SK-N-MC (cell line): ENCODE measurements at regions not wholly inside any gene's neighbourhood (a gene's known extent, or its start where the extent isn't known, plus 50 kb on each side); places are given as distances from the start of the nearest gene placed in this dataset.

Experiments used
- DNase-seq: peaks from one replicate; pipeline ENCODE4 v3.0.0-alpha.2; 2011; ENCODE audit warnings: low read depth, low spot score
- H3K27ac ChIP-seq: fragments of 200-600 bp; sonication (generic); 2 replicates; pipeline ENCODE4 v1.5.1; 2016; ENCODE audit warnings: mixed run types
- H3K36me3 ChIP-seq: fragments of 200-600 bp; sonication (generic); 2 replicates; pipeline ENCODE4 v1.6.1; 2017; ENCODE audit warnings: antibody characterized with exemption, low read length, mixed read lengths; ENCODE audit not compliant: insufficient read depth
- H3K4me3 ChIP-seq: fragments of 200-600 bp; sonication (generic); 2 replicates; pipeline ENCODE4 v1.5.1; 2016
- H3K9ac ChIP-seq: fragments of 200-600 bp; sonication (generic); 2 replicates; pipeline ENCODE4 v1.8.0; 2017; ENCODE audit warnings: mixed run types, mixed read lengths; ENCODE audit not compliant: insufficient read length
- H3K9me3 ChIP-seq: fragments of 200-600 bp; sonication (generic); 2 replicates; pipeline ENCODE4 v1.6.1; 2017; ENCODE audit warnings: low read depth, mild to moderate bottlenecking, antibody characterized with exemption, low read length, moderate library complexity, mixed read lengths
- EZH2 ChIP-seq: fragments of 200-600 bp; sonication (generic); IDR thresholded peaks from one replicate; pipeline ENCODE4 v1.6.1; 2017; ENCODE audit warnings: antibody characterized with exemption
- FOXP2 ChIP-seq: optimal IDR thresholded peaks from 2 replicates; pipeline ENCODE3; 2011; ENCODE audit warnings: mild to moderate bottlenecking, moderate library complexity; ENCODE audit not compliant: insufficient read depth; ENCODE audit errors: extremely low read length, control extremely low read depth
- POLR2AphosphoS5 ChIP-seq: IDR thresholded peaks from 2 replicates; pipeline ENCODE4 v1.6.1; 2012; ENCODE audit warnings: mild to moderate bottlenecking, low read depth, low read length, borderline replicate concordance

DNA sequence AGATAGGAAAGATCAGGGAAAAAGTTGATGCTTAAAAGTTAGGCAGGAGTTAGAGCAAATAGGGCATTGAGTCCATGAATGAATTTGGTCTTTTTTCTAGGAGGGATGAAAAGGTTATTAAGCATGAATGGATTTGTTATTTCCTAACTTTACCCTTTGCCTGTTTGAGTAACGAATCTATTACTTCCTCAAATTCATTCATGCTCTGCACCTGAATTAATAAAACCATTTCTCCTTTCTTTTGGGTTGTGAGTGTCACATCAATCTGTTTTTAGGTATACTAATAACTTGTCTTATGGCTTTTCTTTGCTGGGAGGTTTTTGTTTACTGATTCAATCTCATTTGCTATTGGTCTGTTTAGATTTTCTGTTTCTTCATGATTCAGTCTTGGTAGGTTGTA is 1217.7 kb upstream of the CELF2 start:
- Histone ChIP-seq H3K27ac (no peak overlapping the region), H3K9ac (no peak overlapping the region), H3K36me3 (no peaks in the 10 kb centered on the region), H3K4me3 (no peak overlapping the region), H3K9me3 (no peaks in the 10 kb centered on the region)
- DNase-seq: no peak
- TF ChIP-seq EZH2 (no peak), FOXP2 (no peak), POLR2AphosphoS5 (no peak)

DNA sequence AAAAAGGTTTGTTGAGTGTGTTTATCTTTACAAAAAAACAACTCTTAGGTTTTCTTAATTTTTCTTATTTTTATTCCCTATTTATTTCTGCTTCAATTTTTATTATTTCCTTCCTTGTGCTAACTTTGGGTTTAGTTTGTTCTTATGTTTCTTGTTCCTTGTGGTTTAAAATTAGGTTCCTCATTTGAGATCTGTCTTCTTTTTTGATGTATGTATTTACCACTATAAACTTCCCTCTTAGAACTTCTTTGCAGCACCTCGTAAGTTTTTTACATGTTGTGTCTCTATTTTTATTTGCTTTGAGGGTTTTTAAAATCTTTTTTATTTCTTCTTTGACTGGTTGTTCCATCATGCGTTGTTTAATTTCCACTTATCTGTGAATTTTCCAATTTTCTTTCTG is 1217.1 kb upstream of the CELF2 start:
- DNase-seq: no peak
- TF ChIP-seq POLR2AphosphoS5 (no peak), FOXP2 (no peak), EZH2 (no peak)
- Histone ChIP-seq H3K9ac (no peak overlapping the region), H3K4me3 (no peak overlapping the region), H3K9me3 (no peaks in the 10 kb centered on the region), H3K36me3 (no peaks in the 10 kb centered on the region), H3K27ac (no peak overlapping the region)

DNA sequence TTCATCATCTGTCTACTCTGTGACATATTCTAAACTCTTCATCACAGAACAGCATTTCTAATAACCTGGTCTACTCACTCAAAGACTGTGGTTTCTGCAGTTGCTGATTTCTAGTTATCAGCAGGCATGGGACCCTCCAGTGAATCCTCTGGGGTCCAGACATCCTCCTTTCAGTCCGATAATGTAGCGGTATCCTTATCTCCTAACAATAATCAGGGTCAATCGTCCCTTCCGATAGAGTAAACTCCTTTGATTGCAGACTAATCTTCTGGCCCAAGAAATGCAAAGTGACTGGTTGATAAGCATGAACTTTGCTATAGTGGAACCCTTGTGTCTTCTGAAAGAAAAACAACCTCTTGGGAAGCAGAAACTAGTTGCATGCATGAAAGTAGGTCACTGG is 1209.8 kb upstream of the CELF2 start:
- Histone ChIP-seq H3K9ac (no peak overlapping the region), H3K9me3 (no peaks in the 10 kb centered on the region), H3K27ac (no peak overlapping the region), H3K4me3 (no peak overlapping the region), H3K36me3 (no peaks in the 10 kb centered on the region)
- DNase-seq: no peak
- TF ChIP-seq FOXP2 (no peak), POLR2AphosphoS5 (no peak), EZH2 (no peak)

DNA sequence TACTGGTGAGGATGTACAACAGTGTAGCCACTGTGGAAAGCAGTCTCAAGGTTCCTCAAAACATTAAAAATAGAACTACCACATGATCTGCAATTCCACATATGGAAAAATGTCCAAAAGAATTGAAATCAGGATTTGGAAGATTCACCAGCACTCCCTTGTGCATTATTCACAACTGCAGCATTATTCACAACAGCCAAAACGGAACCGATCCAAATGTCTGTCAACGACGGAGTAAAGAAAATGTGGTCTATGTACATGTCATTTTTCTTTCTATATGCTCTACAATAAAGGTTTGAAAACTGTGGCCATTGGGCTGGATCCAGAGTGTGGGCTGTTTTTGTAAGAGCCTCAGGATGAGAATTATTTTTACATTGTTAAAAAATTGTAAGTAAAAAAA is 1206.1 kb upstream of the CELF2 start:
- TF ChIP-seq EZH2 (no peak), POLR2AphosphoS5 (no peak), FOXP2 (no peak)
- Histone ChIP-seq H3K27ac (no peak overlapping the region), H3K9me3 (no peaks in the 10 kb centered on the region), H3K4me3 (no peak overlapping the region), H3K36me3 (no peaks in the 10 kb centered on the region), H3K9ac (no peak overlapping the region)
- DNase-seq: no peak

DNA sequence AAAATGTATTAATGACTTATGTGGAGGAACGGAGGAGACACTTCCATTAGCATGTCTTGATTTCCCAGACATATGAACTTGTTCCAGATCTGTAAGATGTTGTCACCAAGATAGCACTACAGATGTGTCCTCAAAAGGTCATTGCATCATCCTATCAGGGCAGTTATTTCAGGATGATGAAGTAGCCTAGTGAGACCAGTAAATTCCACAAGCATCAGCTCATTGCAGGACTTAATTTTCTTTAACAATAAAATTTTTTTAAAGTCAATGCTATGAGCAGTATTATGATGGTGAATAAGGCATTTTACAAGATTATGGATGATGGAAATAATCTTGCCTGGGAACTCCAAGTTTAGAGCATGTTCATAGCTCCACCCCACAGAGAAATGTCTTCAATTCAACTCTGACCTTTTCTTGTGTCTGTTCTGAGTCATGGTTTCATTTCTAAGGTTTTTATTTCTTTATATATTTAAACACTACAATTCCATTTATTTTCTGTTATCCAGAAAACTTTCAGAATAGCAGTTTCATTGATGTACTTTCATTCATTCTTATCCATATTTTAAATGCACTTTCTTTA is 1203.3 kb upstream of the CELF2 start:
- no peaks in the 10 kb centered on the region for H3K9me3 ChIP-seq
- H3K36me3 ChIP-seq: no peaks in the 10 kb centered on the region
- no peak for DNase-seq
- H3K4me3 ChIP-seq: no peak overlapping the region
- H3K9ac ChIP-seq: no peak overlapping the region
- TF ChIP-seq POLR2AphosphoS5 (no peak), FOXP2 (no peak), EZH2 (no peak)
- H3K27ac ChIP-seq: no peak overlapping the region

DNA sequence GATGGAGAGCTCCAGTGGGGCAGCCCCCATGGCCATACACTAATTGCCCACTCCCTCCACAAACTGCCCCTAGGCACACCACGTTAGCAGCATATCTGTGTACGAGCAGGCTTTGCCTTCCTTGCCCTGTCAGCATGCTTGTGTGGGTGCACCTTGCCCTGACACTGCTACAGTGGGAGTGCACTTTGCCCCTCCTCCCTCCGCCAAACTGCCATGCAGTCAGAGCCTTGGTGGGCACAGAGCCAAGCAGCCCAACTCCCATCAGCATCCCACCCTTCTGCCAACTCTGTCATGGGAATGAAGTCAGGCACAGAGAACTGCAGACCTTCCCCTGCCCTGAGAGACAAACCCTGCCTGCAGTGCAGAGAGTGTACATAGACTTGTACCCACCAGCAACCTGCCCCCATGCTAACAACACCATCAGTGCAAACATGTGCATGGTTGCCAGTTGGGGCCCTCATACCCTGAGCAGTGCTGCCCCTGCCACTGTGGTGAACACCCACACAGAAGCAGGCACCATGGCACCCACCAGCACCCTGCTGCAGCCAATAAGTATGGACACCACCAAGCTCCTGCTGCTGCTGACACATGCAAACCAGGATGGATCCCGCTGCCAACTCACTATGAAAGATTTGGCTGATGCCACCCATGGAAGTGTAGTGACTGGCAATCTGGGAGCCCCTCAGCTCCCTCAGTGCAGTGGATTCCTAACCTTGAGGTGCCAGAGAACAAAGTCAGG is 1197.7 kb upstream of the CELF2 start:
- DNase-seq: no peak
- no peak overlapping the region for H3K4me3 ChIP-seq
- no peak for TF ChIP-seq FOXP2
- TF ChIP-seq EZH2: no peak

DNA sequence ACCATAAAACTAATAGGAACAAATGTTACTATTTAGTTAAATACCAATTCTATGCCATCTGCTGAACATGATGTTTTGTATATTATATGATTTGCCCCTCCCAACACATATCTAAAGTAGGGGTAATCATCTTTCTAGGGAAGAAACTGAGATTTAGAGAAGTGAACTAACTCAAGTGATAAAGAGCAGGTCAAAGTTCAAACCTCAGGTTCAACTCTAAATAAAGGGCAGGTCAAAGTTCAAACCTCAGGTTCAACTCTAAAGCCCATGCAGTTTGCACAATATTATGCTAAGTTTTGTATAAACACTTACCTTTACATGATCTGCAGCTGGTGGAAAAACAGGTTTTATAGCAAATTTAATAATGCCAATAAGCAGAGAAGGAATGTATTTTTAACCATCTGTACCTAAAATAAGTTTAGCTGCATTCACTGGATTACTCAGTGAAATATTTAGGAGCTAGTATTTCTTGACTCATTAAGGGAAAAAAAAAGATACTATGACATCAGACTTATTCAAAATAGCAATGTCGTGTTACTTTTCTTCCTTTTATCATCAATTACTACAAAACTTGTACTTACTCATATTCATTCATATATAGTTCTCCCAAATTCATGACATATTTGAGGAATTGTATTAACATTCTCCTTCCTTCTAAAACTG is 1194.3 kb upstream of the CELF2 start:
- Histone ChIP-seq H3K4me3 (no peak overlapping the region), H3K9me3 (no peaks in the 10 kb centered on the region), H3K9ac (no peak overlapping the region), H3K36me3 (no peaks in the 10 kb centered on the region), H3K27ac (no peak overlapping the region)
- TF ChIP-seq EZH2 (no peak), FOXP2 (no peak), POLR2AphosphoS5 (no peak)
- DNase-seq: no peak

More for the DNA sequence above, 1197.7 kb upstream of the CELF2 start:
- no peaks in the 10 kb centered on the region for H3K9me3 ChIP-seq
- no peak overlapping the region for H3K9ac ChIP-seq
- no peaks in the 10 kb centered on the region for H3K36me3 ChIP-seq
- H3K27ac ChIP-seq: no peak overlapping the region

DNA sequence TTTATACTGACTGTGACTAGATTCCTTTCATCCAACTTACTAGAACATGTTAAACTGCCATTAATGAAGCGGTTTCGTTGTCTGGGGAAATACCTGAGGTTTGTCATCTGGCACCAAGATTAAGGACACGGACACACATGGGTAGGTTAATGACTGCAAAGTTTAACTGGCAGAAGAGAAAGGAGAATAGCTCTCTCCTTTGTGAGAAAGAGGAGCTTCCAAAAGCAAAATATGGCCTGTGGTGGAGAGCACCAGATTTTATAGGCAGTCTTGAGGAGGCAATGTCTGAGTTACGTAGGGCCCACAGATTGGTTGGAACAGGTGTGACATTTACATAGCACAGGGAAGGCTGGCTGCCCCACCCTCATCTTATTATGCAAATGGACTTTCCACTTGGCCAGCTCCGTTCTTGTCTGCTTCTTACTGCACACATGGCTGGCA is 1193.0 kb upstream of the CELF2 start:
- H3K9ac ChIP-seq: no peak overlapping the region
- no peak overlapping the region for H3K4me3 ChIP-seq
- no peaks in the 10 kb centered on the region for H3K9me3 ChIP-seq
- no peaks in the 10 kb centered on the region for H3K36me3 ChIP-seq
- H3K27ac ChIP-seq: no peak overlapping the region
- no peak for TF ChIP-seq POLR2AphosphoS5
- DNase-seq: no peak

DNA sequence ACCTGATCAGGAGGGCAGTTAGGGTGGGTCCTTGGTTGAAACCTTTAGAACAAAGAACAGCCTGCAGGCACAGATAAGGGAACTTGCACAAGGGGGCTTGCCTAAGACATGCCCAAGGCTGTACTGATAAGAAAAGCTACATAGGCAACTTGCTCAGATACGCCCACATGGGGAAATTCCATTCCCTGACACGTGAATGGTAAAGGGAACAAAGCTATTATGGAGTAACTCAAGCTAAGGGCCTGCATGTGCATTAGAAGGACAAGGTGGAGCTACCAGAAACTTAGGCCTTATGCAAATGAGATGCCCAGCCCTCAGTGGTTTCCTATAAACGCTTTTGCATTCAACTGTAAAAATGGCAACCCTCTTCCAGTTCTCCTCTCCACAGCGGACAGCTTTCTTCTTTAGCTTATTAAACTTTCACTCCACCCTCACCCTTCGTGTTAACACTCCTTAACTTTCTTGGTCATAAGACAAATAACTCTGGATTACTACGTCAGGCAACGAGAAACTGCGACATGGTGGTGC is 1192.1 kb upstream of the CELF2 start:
- no peak for DNase-seq
- Histone ChIP-seq H3K9me3 (no peaks in the 10 kb centered on the region), H3K9ac (no peak overlapping the region), H3K27ac (no peak overlapping the region), H3K4me3 (no peak overlapping the region), H3K36me3 (no peaks in the 10 kb centered on the region)
- no peak for TF ChIP-seq FOXP2
- TF ChIP-seq EZH2: no peak
- no peak for TF ChIP-seq POLR2AphosphoS5
